ENCODE measurements at regions not wholly inside any gene's neighbourhood (a gene's known extent, or its start where the extent isn't known, plus 50 kb on each side); places are given as distances from the start of the nearest gene placed in this dataset.

DNA sequence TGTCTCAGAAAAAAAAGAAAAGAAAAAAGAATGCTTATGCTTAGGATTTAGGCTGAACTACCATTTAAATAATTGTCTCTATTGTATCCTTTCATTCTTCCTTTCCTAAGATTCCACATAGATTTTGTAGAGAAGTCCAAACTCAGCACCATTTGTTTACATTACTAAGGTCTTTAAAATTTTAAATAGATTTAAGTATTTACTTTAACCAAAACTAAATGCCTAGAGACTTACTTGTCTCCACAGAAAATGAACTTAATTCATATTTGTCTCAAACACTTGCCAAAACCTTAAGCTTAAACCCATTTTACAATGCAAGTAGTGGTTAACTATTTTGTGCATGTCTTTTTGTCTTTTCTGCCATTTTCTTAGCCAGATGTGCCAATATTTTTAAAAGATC, 54.1 kb upstream of the ABI1 start:
- TF ChIP-seq EP300 (IDR thresholded peaks at IDR 0.05): no peak
- TF ChIP-seq, protein P1, sequence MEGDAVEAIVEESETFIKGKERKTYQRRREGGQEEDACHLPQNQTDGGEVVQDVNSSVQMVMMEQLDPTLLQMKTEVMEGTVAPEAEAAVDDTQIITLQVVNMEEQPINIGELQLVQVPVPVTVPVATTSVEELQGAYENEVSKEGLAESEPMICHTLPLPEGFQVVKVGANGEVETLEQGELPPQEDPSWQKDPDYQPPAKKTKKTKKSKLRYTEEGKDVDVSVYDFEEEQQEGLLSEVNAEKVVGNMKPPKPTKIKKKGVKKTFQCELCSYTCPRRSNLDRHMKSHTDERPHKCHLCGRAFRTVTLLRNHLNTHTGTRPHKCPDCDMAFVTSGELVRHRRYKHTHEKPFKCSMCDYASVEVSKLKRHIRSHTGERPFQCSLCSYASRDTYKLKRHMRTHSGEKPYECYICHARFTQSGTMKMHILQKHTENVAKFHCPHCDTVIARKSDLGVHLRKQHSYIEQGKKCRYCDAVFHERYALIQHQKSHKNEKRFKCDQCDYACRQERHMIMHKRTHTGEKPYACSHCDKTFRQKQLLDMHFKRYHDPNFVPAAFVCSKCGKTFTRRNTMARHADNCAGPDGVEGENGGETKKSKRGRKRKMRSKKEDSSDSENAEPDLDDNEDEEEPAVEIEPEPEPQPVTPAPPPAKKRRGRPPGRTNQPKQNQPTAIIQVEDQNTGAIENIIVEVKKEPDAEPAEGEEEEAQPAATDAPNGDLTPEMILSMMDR (IDR thresholded peaks at IDR 0.05): no peak

Data from stomach (tissue), 4 donors.